ENCODE measurements at regions not wholly inside any gene's neighbourhood (a gene's known extent, or its start where the extent isn't known, plus 50 kb on each side); places are given as distances from the start of the nearest gene placed in this dataset.

GRCh38 chr20:47999166-47999565 is 213.9 kb upstream of the SULF2 start:
- no peak for DNase-seq (ENCODE audit: low read depth, low spot score)
- ATAC-seq = no peak
- H3K4me3 ChIP-seq = no peak overlapping the region

GRCh38 chr20:47998736-47999135 is 213.5 kb upstream of the SULF2 start:
- no peak for ATAC-seq
- no peak overlapping the region for H3K27ac ChIP-seq (ENCODE audit: control insufficient read depth, insufficient read depth)
- H3K36me3 ChIP-seq (ENCODE audit: control insufficient read depth in 2 of 2, insufficient read depth in 2 of 2, low read length in 1 of 2) = no peaks in the 10 kb centered on the region
- no peak for FAIRE-seq
- ChIA-PET POLR2A (no interaction called here), SMC1A (ENCODE audit: uncharacterized antibody, unreplicated experiment) (interaction anchor here (1.4 kb wide), 1 partner anchor 13 kb away, joined by 3 read pairs; no protein-coding TSS in a partner anchor), RAD21 (ENCODE audit: unreplicated experiment) (no interaction called here), CTCF (interaction anchor here (1.2 kb wide), 1 partner anchor 622 kb away, joined by 5 read pairs; no protein-coding TSS in a partner anchor)
- DNase-seq (ENCODE audit: low read depth, low spot score) = no peak
- H3K79me2 ChIP-seq (ENCODE audit: control insufficient read depth, insufficient read depth, low read length) = no peaks in the 10 kb centered on the region
- no peaks in the 10 kb centered on the region for H4K20me1 ChIP-seq (ENCODE audit: control insufficient read depth, insufficient read depth)
- in situ Hi-C loops (cut with MboI) (no loop called here), intact Hi-C loops (cut with micrococcal nuclease; ENCODE audit: unreplicated experiment) (no loop called here)
- no peak overlapping the region for H3K4me2 ChIP-seq (ENCODE audit: control insufficient read depth, insufficient read depth)
- no TSS peak for BruUV-seq (replicated peaks)
- 24% methylated on average over 5 of the region's 5 CpGs for WGBS (ENCODE audit: insufficient coverage, insufficient replicate concordance, low lambda C conversion rate, missing lambda C conversion rate)
- H3K9me3 ChIP-seq (replicated peaks; ENCODE audit: control insufficient read depth, insufficient read depth, low read length) = peaks cover 24% of the 10 kb centered on the region
- no peaks in the 10 kb centered on the region for H3K27me3 ChIP-seq (replicated peaks in 1 of 2; ENCODE audit: control insufficient read depth in 2 of 2, insufficient read depth in 2 of 2, low read length in 1 of 2)
- H3K4me1 ChIP-seq (ENCODE audit: control insufficient read depth, insufficient read depth, low read length) = peaks cover 14% of the 10 kb centered on the region
- H2AFZ ChIP-seq (ENCODE audit: control insufficient read depth, low read depth, low read length) = no peak overlapping the region
- H3K9ac ChIP-seq (ENCODE audit: control insufficient read depth, insufficient read depth, low read length) = no peak overlapping the region
- no peak overlapping the region for H3K4me3 ChIP-seq
- TF ChIP-seq ELK1 (IDR thresholded peaks at IDR 0.05; ENCODE audit: low read depth, low read length) = no peak
- TF ChIP-seq ESRRA (IDR thresholded peaks at IDR 0.05; ENCODE audit: low read length) = no peak
- TF ChIP-seq PKNOX1 (IDR thresholded peaks at IDR 0.05) = no peak
- no peak for TF ChIP-seq SIN3A (IDR thresholded peaks at IDR 0.05; ENCODE audit: low read depth, low read length)
- no peak for TF ChIP-seq ZNF384 (IDR thresholded peaks at IDR 0.05; ENCODE audit: borderline replicate concordance, low read depth, low read length)
- TF ChIP-seq KDM1A (IDR thresholded peaks at IDR 0.05; ENCODE audit: borderline replicate concordance) = no peak
- TF ChIP-seq ZNF217 (IDR thresholded peaks at IDR 0.05) = no peak
- TF ChIP-seq WRNIP1 (IDR thresholded peaks at IDR 0.05; ENCODE audit: borderline replicate concordance, low read depth, low read length) = no peak

More at GRCh38 chr20:47999166-47999565, 213.9 kb upstream of the SULF2 start:
- ChIA-PET POLR2A (no interaction called here), SMC1A (ENCODE audit: uncharacterized antibody, unreplicated experiment) (interaction anchor here (1.4 kb wide), 1 partner anchor 13 kb away, joined by 3 read pairs; no protein-coding TSS in a partner anchor), RAD21 (ENCODE audit: unreplicated experiment) (no interaction called here), CTCF (interaction anchor here (1.2 kb wide), 1 partner anchor 621 kb away, joined by 5 read pairs; no protein-coding TSS in a partner anchor)
- Histone ChIP-seq H3K4me1 (ENCODE audit: control insufficient read depth, insufficient read depth, low read length) (peaks cover 18% of the 10 kb centered on the region), H3K4me2 (ENCODE audit: control insufficient read depth, insufficient read depth) (no peak overlapping the region), H4K20me1 (ENCODE audit: control insufficient read depth, insufficient read depth) (no peaks in the 10 kb centered on the region), H2AFZ (ENCODE audit: control insufficient read depth, low read depth, low read length) (no peak overlapping the region), H3K27ac (ENCODE audit: control insufficient read depth, insufficient read depth) (no peak overlapping the region), H3K36me3 (ENCODE audit: control insufficient read depth in 2 of 2, insufficient read depth in 2 of 2, low read length in 1 of 2) (no peaks in the 10 kb centered on the region), H3K9me3 (replicated peaks; ENCODE audit: control insufficient read depth, insufficient read depth, low read length) (peaks cover 25% of the 10 kb centered on the region), H3K27me3 (replicated peaks in 1 of 2; ENCODE audit: control insufficient read depth in 2 of 2, insufficient read depth in 2 of 2, low read length in 1 of 2) (no peaks in the 10 kb centered on the region), H3K79me2 (ENCODE audit: control insufficient read depth, insufficient read depth, low read length) (no peaks in the 10 kb centered on the region), H3K9ac (ENCODE audit: control insufficient read depth, insufficient read depth, low read length) (no peak overlapping the region)
- no peak for FAIRE-seq
- in situ Hi-C loops (cut with MboI) (no loop called here), intact Hi-C loops (cut with micrococcal nuclease; ENCODE audit: unreplicated experiment) (no loop called here)
- BruUV-seq (replicated peaks) = no TSS peak
- no peak for TF ChIP-seq ZBED1 (IDR thresholded peaks at IDR 0.05; ENCODE audit: borderline replicate concordance)
- TF ChIP-seq PAX5 (IDR thresholded peaks at IDR 0.05; ENCODE audit: borderline replicate concordance, low read depth, low read length) = no peak
- no peak for TF ChIP-seq ZNF274 (IDR thresholded peaks at IDR 0.05; ENCODE audit: insufficient read depth, insufficient read length)
- no peak for TF ChIP-seq NFYA (IDR thresholded peaks at IDR 0.05; ENCODE audit: borderline replicate concordance, low read depth, low read length)
- TF ChIP-seq WRNIP1 (IDR thresholded peaks at IDR 0.05; ENCODE audit: borderline replicate concordance, low read depth, low read length) = no peak
- TF ChIP-seq YY1 (IDR thresholded peaks at IDR 0.05; ENCODE audit: low read depth, low read length) = no peak
- TF ChIP-seq HSF1 (IDR thresholded peaks at IDR 0.05; ENCODE audit: low read depth, low read length) = no peak
